CD14-positive monocyte (primary cell): ENCODE measurements at regions not wholly inside any gene's neighbourhood (a gene's known extent, or its start where the extent isn't known, plus 50 kb on each side); places are given as distances from the start of the nearest gene placed in this dataset.

Experiments
- DNase-seq, 3 donors: peaks; one replicate each; pipeline ENCODE4 v3.0.0-alpha.2; 2011 to 2022
- H2AFZ ChIP-seq: 2 replicates; pipeline ENCODE4 v1.6.0; 2012; ENCODE audit warnings: mild to moderate bottlenecking, low read depth, low read length, inconsistent platforms; ENCODE audit not compliant: insufficient read depth, poor library complexity, severe bottlenecking
- H3K27ac ChIP-seq, 2 donors: 1 replicate in 1 of 2; 2 replicates in 1 of 2; pipeline ENCODE4 v1.5.1; 2012 to 2013; ENCODE audit warnings: low read length in 2 of 2, control low read depth in 1 of 2, inconsistent platforms in 1 of 2, low read depth in 1 of 2, mild to moderate bottlenecking in 1 of 2
- H3K27me3 ChIP-seq, 2 donors: one replicate each; pipeline versions ENCODE4 v1.6.0 to v1.6.1; 2011 to 2013; ENCODE audit warnings: low read length in 2 of 2; ENCODE audit not compliant: control insufficient read depth in 2 of 2, insufficient read depth in 2 of 2
- H3K36me3 ChIP-seq, 2 donors: replicated peaks in 1 of 2; 1 replicate in 1 of 2; 2 replicates in 1 of 2; pipeline versions ENCODE4 v1.5.1 to v1.6.1; 2012 to 2013; ENCODE audit warnings: low read length in 2 of 2, control low read depth in 1 of 2, inconsistent platforms in 1 of 2, mild to moderate bottlenecking in 1 of 2; ENCODE audit not compliant: insufficient read depth in 2 of 2, control insufficient read depth in 1 of 2
- H3K4me1 ChIP-seq, 2 donors: 1 replicate in 1 of 2; 2 replicates in 1 of 2; pipeline versions ENCODE4 v1.5.1 to v1.6.1; 2012 to 2013; ENCODE audit warnings: low read length in 2 of 2, control low read depth in 1 of 2, inconsistent platforms in 1 of 2, mild to moderate bottlenecking in 1 of 2, moderate library complexity in 1 of 2; ENCODE audit not compliant: insufficient read depth in 2 of 2, control insufficient read depth in 1 of 2
- H3K4me2 ChIP-seq: replicated peaks from 2 replicates; pipeline ENCODE3; 2012; ENCODE audit warnings: low read length, moderate library complexity, mild to moderate bottlenecking; ENCODE audit not compliant: poor library complexity, severe bottlenecking; ENCODE audit errors: extremely low read depth
- H3K4me3 ChIP-seq, 3 experiments: fragments of 200-600 bp in 1 of 3; sonication (generic) in 1 of 3; replicated peaks in 1 of 3; 1 replicate in 2 of 3; 2 replicates in 1 of 3; pipeline ENCODE4 v1.5.1; 2011 to 2013; ENCODE audit warnings: low read length in 3 of 3, mild to moderate bottlenecking in 3 of 3, control low read depth in 2 of 3, low read depth in 2 of 3, inconsistent platforms in 1 of 3, moderate library complexity in 1 of 3
- H3K79me2 ChIP-seq: 2 replicates; pipeline ENCODE4 v1.6.0; 2012; ENCODE audit warnings: mild to moderate bottlenecking, control low read depth, inconsistent platforms, low read length, moderate library complexity; ENCODE audit not compliant: insufficient read depth
- H3K9ac ChIP-seq: 2 replicates; pipeline ENCODE4 v1.6.0; 2017; ENCODE audit warnings: low read length, mild to moderate bottlenecking; ENCODE audit not compliant: insufficient read depth, poor library complexity, severe bottlenecking
- H3K9me3 ChIP-seq, 2 donors: replicated peaks in 1 of 2; 1 replicate in 1 of 2; 2 replicates in 1 of 2; pipeline versions ENCODE4 v1.5.1 to v1.6.1; 2012 to 2013; ENCODE audit warnings: low read length in 2 of 2, control low read depth in 1 of 2; ENCODE audit not compliant: control insufficient read depth in 1 of 2, insufficient read depth in 1 of 2
- H4K20me1 ChIP-seq: 2 replicates; pipeline ENCODE4 v1.6.0; 2012; ENCODE audit warnings: mild to moderate bottlenecking, low read length, control low read depth, moderate library complexity; ENCODE audit not compliant: insufficient read depth
- H3K27ac Mint-ChIP-seq, 7 donors: one replicate each; pipeline ENCODE4 v1.8.0; 2020; ENCODE audit warnings: mild to moderate bottlenecking in 7 of 7, mixed read lengths in 7 of 7, moderate library complexity in 6 of 7, inconsistent platforms in 2 of 7
- H3K27me3 Mint-ChIP-seq, 3 donors: one replicate each; pipeline ENCODE4 v1.8.0; 2021 to 2022; ENCODE audit warnings: low read depth in 3 of 3, mild to moderate bottlenecking in 3 of 3, mixed read lengths in 3 of 3, moderate library complexity in 3 of 3, inconsistent platforms in 1 of 3
- H3K36me3 Mint-ChIP-seq, 2 donors: one replicate each; pipeline ENCODE4 v1.8.0; 2020; ENCODE audit warnings: mixed read lengths in 2 of 2, inconsistent platforms in 1 of 2, mild to moderate bottlenecking in 1 of 2
- H3K4me1 Mint-ChIP-seq: one replicate; pipeline ENCODE4 v1.8.0; 2020; ENCODE audit warnings: mild to moderate bottlenecking, mixed read lengths
- H3K4me3 Mint-ChIP-seq, 2 donors: one replicate each; pipeline ENCODE4 v1.8.0; 2020; ENCODE audit warnings: mild to moderate bottlenecking in 2 of 2, mixed read lengths in 2 of 2, moderate library complexity in 1 of 2
- H3K9me3 Mint-ChIP-seq, 7 donors: one replicate each; pipeline ENCODE4 v1.8.0; 2020 to 2022; ENCODE audit warnings: mixed read lengths in 7 of 7, mild to moderate bottlenecking in 6 of 7, moderate library complexity in 6 of 7, inconsistent platforms in 2 of 7
- WGBS: methylation state at CpG from one replicate; pipeline ENCODE4 v1.1.5; 2013; ENCODE audit warnings: missing lambda C conversion rate; ENCODE audit not compliant: insufficient coverage; 5-methylcytosine and 5-hydroxymethylcytosine counted together
- intact Hi-C, 2 donors: fragments of 100-400 bp; cut with micrococcal nuclease; formaldehyde crosslinking; loops; one replicate each; pipeline versions ENCODE4 v1.15.0 to v1.15.1; 2023
- TF ChIP-seq, protein P1 (sequence below): fragments of 200-600 bp; IDR thresholded peaks from one replicate; pipeline ENCODE4 v1.8.0; 2022; ENCODE audit warnings: antibody characterized with exemption, mild to moderate bottlenecking

- intact Hi-C loops, result no loop called here
- Histone ChIP-seq H4K20me1 (no peaks in the 10 kb centered on the region), H3K9ac (no peak overlapping the region), H2AFZ (no peak overlapping the region), H3K79me2 (no peaks in the 10 kb centered on the region), H3K4me1 (no peaks in the 10 kb centered on the region), H3K9me3 (peaks cover 0 to 5% of the 10 kb centered on the region in 2 donors), H3K27ac (no peak overlapping the region), H3K36me3 (no peaks in the 10 kb centered on the region), H3K4me3 (no peak overlapping the region), H3K27me3 (no peaks in the 10 kb centered on the region), H3K4me2 (no peak overlapping the region)
- Mint-ChIP-seq H3K36me3 (no peaks in the 10 kb centered on the region), H3K27ac (no peak overlapping the region), H3K4me1 (no peaks in the 10 kb centered on the region), H3K4me3 (no peak overlapping the region), H3K9me3 (peaks cover 0 to 9% (median 3%) of the 10 kb centered on the region in 7 donors), H3K27me3 (no peaks in the 10 kb centered on the region)
- TF ChIP-seq, protein P1, sequence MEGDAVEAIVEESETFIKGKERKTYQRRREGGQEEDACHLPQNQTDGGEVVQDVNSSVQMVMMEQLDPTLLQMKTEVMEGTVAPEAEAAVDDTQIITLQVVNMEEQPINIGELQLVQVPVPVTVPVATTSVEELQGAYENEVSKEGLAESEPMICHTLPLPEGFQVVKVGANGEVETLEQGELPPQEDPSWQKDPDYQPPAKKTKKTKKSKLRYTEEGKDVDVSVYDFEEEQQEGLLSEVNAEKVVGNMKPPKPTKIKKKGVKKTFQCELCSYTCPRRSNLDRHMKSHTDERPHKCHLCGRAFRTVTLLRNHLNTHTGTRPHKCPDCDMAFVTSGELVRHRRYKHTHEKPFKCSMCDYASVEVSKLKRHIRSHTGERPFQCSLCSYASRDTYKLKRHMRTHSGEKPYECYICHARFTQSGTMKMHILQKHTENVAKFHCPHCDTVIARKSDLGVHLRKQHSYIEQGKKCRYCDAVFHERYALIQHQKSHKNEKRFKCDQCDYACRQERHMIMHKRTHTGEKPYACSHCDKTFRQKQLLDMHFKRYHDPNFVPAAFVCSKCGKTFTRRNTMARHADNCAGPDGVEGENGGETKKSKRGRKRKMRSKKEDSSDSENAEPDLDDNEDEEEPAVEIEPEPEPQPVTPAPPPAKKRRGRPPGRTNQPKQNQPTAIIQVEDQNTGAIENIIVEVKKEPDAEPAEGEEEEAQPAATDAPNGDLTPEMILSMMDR, result no peak
- no peak for DNase-seq
- WGBS, result no CpG with 5 or more reads among the region's 2 CpGs
Observed at GRCh38 chr17:71530248-71530647, 590.6 kb upstream of the SOX9 start.

DNA sequence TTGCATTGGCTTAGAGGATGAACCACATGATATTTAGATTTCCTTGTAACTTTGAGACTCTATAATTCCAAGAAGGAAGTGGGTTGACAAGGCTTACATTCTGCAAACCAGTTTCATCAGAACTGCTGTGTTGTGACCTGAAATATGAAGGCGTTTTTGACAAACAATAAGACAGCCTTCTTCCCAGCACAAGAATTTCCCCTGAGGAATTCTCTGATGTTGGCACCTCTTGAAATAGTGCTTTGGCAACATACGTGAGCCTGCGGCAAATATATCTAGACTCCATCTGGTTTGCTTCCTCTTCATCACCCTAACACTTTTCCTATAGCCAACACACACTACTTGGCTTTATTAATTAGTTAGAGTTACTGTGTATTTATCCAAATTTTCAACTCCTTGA lies 585.5 kb upstream of the SOX9 start:
- intact Hi-C loops, result no loop called here

More for the DNA sequence above, 585.5 kb upstream of the SOX9 start:
- no peak overlapping the region for H3K4me3 ChIP-seq
- no CpG with 5 or more reads among the region's 3 CpGs for WGBS
- no peak overlapping the region for H3K9ac ChIP-seq
- H3K36me3 ChIP-seq, result no peaks in the 10 kb centered on the region
- H2AFZ ChIP-seq, result no peak overlapping the region
- no peak overlapping the region for H3K27ac ChIP-seq
- Mint-ChIP-seq H3K4me3 (no peak overlapping the region), H3K27me3 (no peaks in the 10 kb centered on the region), H3K9me3 (peaks cover 0 to 8% (median 0%) of the 10 kb centered on the region in 7 donors), H3K27ac (no peak overlapping the region), H3K36me3 (no peaks in the 10 kb centered on the region), H3K4me1 (no peaks in the 10 kb centered on the region)
- peaks cover 0 to 5% of the 10 kb centered on the region in 2 donors for H3K9me3 ChIP-seq
- DNase-seq, result no peak
- no peak overlapping the region for H3K4me2 ChIP-seq
- no peaks in the 10 kb centered on the region for H4K20me1 ChIP-seq
- no peaks in the 10 kb centered on the region for H3K27me3 ChIP-seq
- TF ChIP-seq, protein P1, result no peak
- H3K79me2 ChIP-seq, result no peaks in the 10 kb centered on the region
- H3K4me1 ChIP-seq, result no peaks in the 10 kb centered on the region
